H9 (cell line): ENCODE measurements at regions not wholly inside any gene's neighbourhood (a gene's known extent, or its start where the extent isn't known, plus 50 kb on each side); places are given as distances from the start of the nearest gene placed in this dataset.

ENCODE experiments used
- DNase-seq: peaks from one replicate; pipeline ENCODE4 v3.0.0-alpha.2; 2017
- H2AFZ ChIP-seq: one replicate; pipeline ENCODE4 v1.6.1; 2013; ENCODE audit warnings: mild to moderate bottlenecking, low read length, control low read depth, moderate library complexity
- H2AK5ac ChIP-seq: 2 replicates; pipeline ENCODE4 v1.6.1; 2013; ENCODE audit warnings: low read length, control low read depth, mixed read lengths; ENCODE audit not compliant: insufficient read length
- H2BK120ac ChIP-seq: one replicate; pipeline ENCODE4 v1.6.1; 2013; ENCODE audit warnings: low read depth, mild to moderate bottlenecking, low read length, control low read depth, inconsistent platforms; ENCODE audit not compliant: poor library complexity, severe bottlenecking
- H2BK12ac ChIP-seq: 2 replicates; pipeline ENCODE4 v1.6.1; 2013; ENCODE audit warnings: low read length, control low read depth, mixed read lengths, low read depth; ENCODE audit not compliant: insufficient read length
- H2BK15ac ChIP-seq: 2 replicates; pipeline ENCODE4 v1.6.1; 2013; ENCODE audit warnings: low read depth, low read length, control low read depth
- H2BK20ac ChIP-seq: one replicate; pipeline ENCODE4 v1.6.1; 2013; ENCODE audit warnings: low read depth, mild to moderate bottlenecking, low read length, control low read depth, inconsistent platforms; ENCODE audit not compliant: poor library complexity, severe bottlenecking
- H2BK5ac ChIP-seq: 2 replicates; pipeline ENCODE4 v1.6.1; 2013; ENCODE audit warnings: low read length, control low read depth, mixed read lengths; ENCODE audit not compliant: insufficient read length
- H3K14ac ChIP-seq: 2 replicates; pipeline ENCODE4 v1.6.1; 2013; ENCODE audit warnings: low read length, control low read depth; ENCODE audit not compliant: insufficient read depth
- H3K18ac ChIP-seq: 2 replicates; pipeline ENCODE4 v1.6.1; 2013; ENCODE audit warnings: low read depth, mild to moderate bottlenecking, mixed read lengths, low read length, control low read depth; ENCODE audit not compliant: insufficient read length
- H3K23ac ChIP-seq: 2 replicates; pipeline ENCODE4 v1.6.1; 2013; ENCODE audit warnings: low read length, control low read depth, mixed read lengths, low read depth; ENCODE audit not compliant: insufficient read length
- H3K23me2 ChIP-seq: 2 replicates; pipeline ENCODE4 v1.6.1; 2013; ENCODE audit warnings: low read depth, mild to moderate bottlenecking, mixed read lengths, low read length, control low read depth; ENCODE audit not compliant: insufficient read length, poor library complexity, severe bottlenecking
- H3K27ac ChIP-seq: 2 replicates; pipeline ENCODE4 v1.5.1; 2013; ENCODE audit warnings: low read length, control low read depth, mixed read lengths, low read depth; ENCODE audit not compliant: insufficient read length
- H3K27me3 ChIP-seq: 2 replicates; pipeline ENCODE4 v1.6.1; 2013; ENCODE audit warnings: low read length, control low read depth, inconsistent platforms; ENCODE audit not compliant: insufficient read depth
- H3K4ac ChIP-seq: 2 replicates; pipeline ENCODE4 v1.6.1; 2013; ENCODE audit warnings: low read depth, mild to moderate bottlenecking, control low read depth, inconsistent platforms, low read length, moderate library complexity
- H3K4me1 ChIP-seq: 2 replicates; pipeline ENCODE4 v1.6.1; 2013; ENCODE audit warnings: low read length, control low read depth, inconsistent platforms; ENCODE audit not compliant: insufficient read depth
- H3K4me2 ChIP-seq: 2 replicates; pipeline ENCODE4 v1.6.1; 2013; ENCODE audit warnings: low read length, control low read depth, mixed read lengths; ENCODE audit not compliant: insufficient read length, insufficient read depth
- H3K56ac ChIP-seq: 2 replicates; pipeline ENCODE4 v1.6.1; 2013; ENCODE audit warnings: low read depth, mild to moderate bottlenecking, mixed read lengths, low read length, control low read depth; ENCODE audit not compliant: insufficient read length
- H3K79me1 ChIP-seq: 2 replicates; pipeline ENCODE4 v1.6.1; 2013; ENCODE audit warnings: low read depth, mild to moderate bottlenecking, moderate library complexity, low read length, control low read depth, inconsistent platforms; ENCODE audit not compliant: insufficient read depth, poor library complexity, severe bottlenecking
- H3K79me2 ChIP-seq: 2 replicates; pipeline ENCODE4 v1.6.1; 2013; ENCODE audit warnings: low read length, control low read depth, inconsistent platforms; ENCODE audit not compliant: insufficient read depth
- H3K9ac ChIP-seq: 2 replicates; pipeline ENCODE4 v1.6.1; 2013; ENCODE audit warnings: low read length, control low read depth, mixed read lengths; ENCODE audit not compliant: insufficient read length; ENCODE audit errors: extremely low read depth
- H3K9me3 ChIP-seq: one replicate; pipeline ENCODE4 v1.6.1; 2013; ENCODE audit warnings: low read depth, low read length, inconsistent platforms; ENCODE audit not compliant: control insufficient read depth
- H3T11ph ChIP-seq: one replicate; pipeline ENCODE4 v1.6.1; 2013; ENCODE audit warnings: mild to moderate bottlenecking, low read length, control low read depth, inconsistent platforms
- H4K20me1 ChIP-seq: one replicate; pipeline ENCODE4 v1.6.1; 2013; ENCODE audit not compliant: control insufficient read depth, insufficient read length, insufficient read depth
- H4K5ac ChIP-seq: 2 replicates; pipeline ENCODE4 v1.6.1; 2013; ENCODE audit warnings: low read depth, mild to moderate bottlenecking, mixed read lengths, low read length, control low read depth; ENCODE audit not compliant: insufficient read length
- H4K8ac ChIP-seq: replicated peaks from 2 replicates; pipeline ENCODE4 v1.6.1; 2013; ENCODE audit warnings: low read length, control low read depth, mixed read lengths, low read depth; ENCODE audit not compliant: insufficient read length
- H4K91ac ChIP-seq: 2 replicates; pipeline ENCODE4 v1.6.1; 2013; ENCODE audit warnings: low read depth, mild to moderate bottlenecking, moderate library complexity, mixed read lengths, low read length, control low read depth; ENCODE audit not compliant: insufficient read length
- H3K27ac Mint-ChIP-seq, 3 experiments: 2 replicates in 2 of 3; 3 replicates in 1 of 3; pipeline ENCODE4 v1.8.0; 2020 to 2021; ENCODE audit warnings: mixed read lengths in 3 of 3, mild to moderate bottlenecking in 1 of 3, moderate library complexity in 1 of 3
- H3K27me3 Mint-ChIP-seq: 2 replicates; pipeline ENCODE4 v1.8.0; 2021; ENCODE audit warnings: low read depth, mild to moderate bottlenecking, moderate library complexity, mixed read lengths
- H3K36me3 Mint-ChIP-seq, 3 experiments: 2 replicates in 2 of 3; 3 replicates in 1 of 3; pipeline ENCODE4 v1.8.0; 2020 to 2021; ENCODE audit warnings: low read depth in 3 of 3, mixed read lengths in 3 of 3; ENCODE audit not compliant: insufficient read depth in 1 of 3
- H3K4me1 Mint-ChIP-seq, 2 experiments: 2 replicates each; pipeline ENCODE4 v1.8.0; 2020; ENCODE audit warnings: mixed read lengths in 2 of 2
- H3K4me3 Mint-ChIP-seq, 2 experiments: 2 replicates in 1 of 2; 3 replicates in 1 of 2; pipeline ENCODE4 v1.8.0; 2020 to 2021; ENCODE audit warnings: mild to moderate bottlenecking in 2 of 2, mixed read lengths in 2 of 2, moderate library complexity in 1 of 2
- H3K9me3 Mint-ChIP-seq, 2 experiments: 2 replicates in 1 of 2; 3 replicates in 1 of 2; pipeline ENCODE4 v1.8.0; 2020; ENCODE audit warnings: mild to moderate bottlenecking in 2 of 2, mixed read lengths in 2 of 2, moderate library complexity in 1 of 2
- CTCF ChIP-seq: fragments of 200-600 bp; sonication (generic); conservative IDR thresholded peaks from 3 replicates; pipeline ENCODE4 v1.8.0; 2021; ENCODE audit warnings: antibody characterized with exemption, mild to moderate bottlenecking
- whole genome bisulfite sequencing: extraction: QIAGEN DNeasy Blood & Tissue Kit; methylation state at CpG from one replicate; pipeline ENCODE4 v1.1.7; 2013; ENCODE audit warnings: missing lambda C conversion rate, low lambda C conversion rate, mixed read lengths; ENCODE audit not compliant: insufficient read length; ENCODE audit errors: extremely low coverage; 5-methylcytosine and 5-hydroxymethylcytosine counted together

GRCh38 chr4:108544481-108544880 lies 75.9 kb upstream of the RPL34 start:
- H4K8ac ChIP-seq = no peak overlapping the region
- no peak overlapping the region for H4K91ac ChIP-seq
- H3K9me3 Mint-ChIP-seq = peaks cover 5 to 12% of the 10 kb centered on the region in 2 experiments; a peak in 4 of 5 replicates
- no peak overlapping the region for H3K27ac Mint-ChIP-seq
- H3K14ac ChIP-seq = no peak overlapping the region
- no peak overlapping the region for H2BK20ac ChIP-seq
- no peak overlapping the region for H3K4me3 Mint-ChIP-seq
- DNase-seq = no peak
- H3K79me1 ChIP-seq = no peaks in the 10 kb centered on the region
- H3K27ac ChIP-seq = no peak overlapping the region
- H2AFZ ChIP-seq = no peak overlapping the region
- H3K4me1 Mint-ChIP-seq = no peaks in the 10 kb centered on the region
- no peak overlapping the region for H2BK12ac ChIP-seq
- no peak overlapping the region for H2BK5ac ChIP-seq
- no peaks in the 10 kb centered on the region; a peak in 1 of 7 replicates for H3K36me3 Mint-ChIP-seq
- no peak overlapping the region for H3T11ph ChIP-seq
- H3K4me1 ChIP-seq = no peaks in the 10 kb centered on the region
- H3K4me2 ChIP-seq = no peak overlapping the region
- no peaks in the 10 kb centered on the region for H4K20me1 ChIP-seq
- no peak overlapping the region for H3K18ac ChIP-seq
- H2BK120ac ChIP-seq = no peak overlapping the region
- H2AK5ac ChIP-seq = no peak overlapping the region
- no peak overlapping the region for H3K56ac ChIP-seq
- H4K5ac ChIP-seq = no peak overlapping the region
- no peak overlapping the region for H3K4ac ChIP-seq
- no peak overlapping the region for H3K23ac ChIP-seq
- no CpG with 5 or more reads among the region's 4 CpGs for WGBS
- no peak overlapping the region for H2BK15ac ChIP-seq
- no peaks in the 10 kb centered on the region for H3K23me2 ChIP-seq
- H3K9me3 ChIP-seq = no peaks in the 10 kb centered on the region
- TF ChIP-seq CTCF = no peak
- H3K9ac ChIP-seq = no peak overlapping the region
- H3K27me3 Mint-ChIP-seq = peaks cover 5% of the 10 kb centered on the region
- H3K27me3 ChIP-seq = no peaks in the 10 kb centered on the region
- H3K79me2 ChIP-seq = no peaks in the 10 kb centered on the region
